HG03066 (cell line): ENCODE measurements at regions not wholly inside any gene's neighbourhood (a gene's known extent, or its start where the extent isn't known, plus 50 kb on each side); places are given as distances from the start of the nearest gene placed in this dataset.
"Not testable (repeated sequence)": the region's sequence is repeated elsewhere in the genome, so short reads cannot be mapped to it uniquely, and the experiment has no call there.

Source experiments
- ATAC-seq: cut with Tn5 transposase; IDR thresholded peaks from one replicate; pipeline ENCODE4 v1.9.1; 2021; ENCODE audit warnings: low read depth; ENCODE audit not compliant: unreplicated experiment

DNA sequence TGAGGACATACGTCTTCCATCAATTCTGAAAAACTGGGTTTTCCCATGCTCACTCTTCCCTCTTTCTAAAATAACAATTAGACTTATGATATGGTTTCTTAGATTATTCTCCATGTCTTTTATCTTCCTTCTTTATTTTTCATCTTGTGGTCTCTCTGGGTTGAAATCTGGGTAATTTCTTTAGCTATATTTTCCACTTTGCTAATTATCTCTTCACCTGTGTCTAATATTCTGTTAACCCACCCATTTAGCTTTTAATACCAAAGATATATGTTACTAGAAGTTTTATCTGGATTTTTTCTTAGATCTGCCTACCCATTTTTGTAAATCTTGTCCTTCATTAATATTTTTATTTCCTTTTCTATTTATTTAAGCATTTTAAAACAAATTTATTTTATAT lies 121.8 kb downstream of the TENT5A start:
- ATAC-seq = no peak

DNA sequence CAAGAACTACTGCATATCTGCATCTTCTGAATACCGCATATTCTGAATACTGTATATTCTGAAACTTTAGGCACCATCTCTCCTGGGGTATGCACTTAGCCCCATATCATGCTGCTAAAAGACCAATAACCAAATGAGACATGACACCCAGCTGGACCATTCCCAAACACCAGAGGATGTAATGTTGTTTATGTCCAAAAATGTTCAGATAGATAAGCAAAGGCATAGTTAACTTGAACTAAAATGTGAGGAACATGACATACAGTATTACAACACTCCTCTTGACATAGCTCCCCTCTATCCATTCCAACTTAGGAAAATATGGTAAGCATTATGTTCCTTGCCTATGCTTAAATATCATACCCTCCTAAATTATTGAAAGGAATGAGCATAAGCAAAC lies 127.3 kb downstream of the TENT5A start:
- no peak for ATAC-seq

DNA sequence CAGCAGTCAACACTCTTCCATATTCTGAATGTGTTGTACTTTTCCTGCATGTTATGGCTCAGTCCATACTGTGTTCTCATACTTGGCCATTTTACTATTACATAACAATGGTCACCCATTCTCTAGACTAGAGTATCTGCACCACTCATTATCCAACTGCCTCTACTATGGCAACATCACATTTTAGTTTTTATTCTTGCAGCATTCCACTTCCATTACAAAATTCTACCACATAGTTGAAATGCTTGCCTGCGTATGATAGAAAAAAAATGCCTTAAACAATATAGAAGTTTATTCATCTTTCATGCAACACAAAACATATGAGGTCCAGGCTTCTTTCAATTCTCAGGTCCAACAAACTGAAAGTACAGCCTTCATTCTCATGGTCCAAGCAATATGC lies 128.0 kb downstream of the TENT5A start:
- no peak for ATAC-seq

DNA sequence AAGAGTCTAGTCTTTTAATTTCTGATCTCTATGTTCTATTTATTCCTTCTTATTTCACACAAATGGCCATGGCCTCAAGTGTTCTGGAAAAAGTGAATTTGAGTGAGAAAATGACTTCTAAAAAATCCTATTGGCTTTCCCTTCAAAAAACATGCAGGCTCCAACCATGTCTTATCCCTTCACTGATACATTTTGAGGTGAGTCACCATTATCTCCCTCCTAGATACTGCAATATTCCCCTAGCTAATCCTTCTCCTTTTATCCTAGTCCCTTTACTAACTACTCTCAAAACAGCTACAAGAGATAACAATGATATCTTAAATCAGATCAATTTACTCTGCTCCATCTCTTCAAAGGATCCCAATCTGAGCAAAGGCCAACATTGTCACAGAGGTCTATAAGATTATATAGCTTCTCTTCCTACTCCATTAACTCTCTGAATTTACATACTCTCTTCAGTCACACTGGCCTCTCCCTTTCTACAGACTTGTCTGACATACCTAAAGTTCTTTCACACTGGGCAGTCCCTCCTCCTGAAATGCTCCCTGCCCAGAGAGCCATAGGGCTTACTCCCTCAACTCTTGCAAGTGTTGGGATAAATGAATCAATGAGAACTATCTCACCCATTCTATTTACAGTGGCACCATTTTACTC lies 129.2 kb downstream of the TENT5A start:
- ATAC-seq = no peak

DNA sequence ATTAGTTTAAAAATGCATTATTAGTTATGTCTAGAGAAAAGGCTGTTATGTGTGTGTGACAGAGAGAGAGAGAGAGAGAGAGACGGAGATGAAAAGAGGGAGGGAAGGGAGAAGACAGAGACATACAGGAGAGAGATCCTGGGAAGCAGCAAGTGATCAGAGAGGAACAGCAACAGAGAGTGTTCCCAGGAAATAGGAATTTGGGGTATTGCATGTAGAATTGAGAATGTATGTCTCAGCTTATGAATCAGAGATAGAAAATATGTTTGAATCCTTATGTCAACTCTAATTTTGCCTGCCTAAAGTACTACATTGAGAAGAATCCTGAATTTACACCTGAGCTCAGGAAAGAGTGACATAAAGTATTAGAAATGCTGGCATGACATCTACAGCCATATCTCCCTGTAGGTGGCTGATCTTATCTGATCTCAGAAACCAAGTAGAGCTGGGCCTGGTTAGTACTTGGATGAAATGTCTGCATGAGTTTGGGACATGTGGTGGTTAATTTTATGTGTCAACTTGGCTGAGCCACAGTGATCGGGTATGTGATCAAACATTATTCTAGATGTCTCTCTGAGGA lies 130.6 kb downstream of the TENT5A start:
- no peak for ATAC-seq

DNA sequence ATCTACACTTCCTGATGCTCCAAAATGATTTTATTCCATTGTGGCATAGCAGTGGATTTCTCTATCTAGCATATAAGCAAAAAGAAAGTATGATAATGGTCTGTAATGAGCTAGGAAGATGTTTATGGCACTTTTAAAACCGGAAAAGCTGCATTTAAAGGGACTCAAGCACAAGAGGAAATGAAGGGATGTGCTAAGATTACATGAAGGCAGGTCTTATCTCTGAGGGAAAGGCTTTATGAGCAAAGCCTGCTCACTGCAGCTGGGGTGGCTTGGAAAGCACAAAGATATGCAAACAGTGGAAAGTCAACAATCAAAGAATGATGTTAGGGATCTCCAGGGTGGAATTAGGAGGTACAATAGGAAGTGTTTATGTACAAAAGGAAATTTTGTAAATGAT lies 138.2 kb downstream of the TENT5A start:
- no peak for ATAC-seq

DNA sequence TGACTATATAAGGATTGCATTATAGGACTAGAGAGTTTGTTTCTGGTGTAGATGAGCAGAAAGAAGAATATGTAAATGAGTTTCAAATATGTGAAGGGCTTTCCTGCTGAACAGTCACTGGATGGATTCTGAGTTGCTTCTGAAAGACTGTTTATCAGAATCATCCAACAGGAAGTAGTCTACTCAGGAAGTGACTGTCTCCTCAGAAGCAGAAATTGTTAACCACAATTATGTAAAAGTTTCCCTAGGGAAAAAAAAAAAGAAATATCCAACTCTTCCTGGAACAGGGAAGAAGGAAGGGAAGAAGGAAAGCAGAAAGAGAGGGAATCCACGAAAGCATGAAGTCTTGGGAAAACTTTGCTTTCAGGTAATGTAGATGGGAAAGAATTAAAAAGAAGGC lies 138.9 kb downstream of the TENT5A start:
- ATAC-seq = no peak

DNA sequence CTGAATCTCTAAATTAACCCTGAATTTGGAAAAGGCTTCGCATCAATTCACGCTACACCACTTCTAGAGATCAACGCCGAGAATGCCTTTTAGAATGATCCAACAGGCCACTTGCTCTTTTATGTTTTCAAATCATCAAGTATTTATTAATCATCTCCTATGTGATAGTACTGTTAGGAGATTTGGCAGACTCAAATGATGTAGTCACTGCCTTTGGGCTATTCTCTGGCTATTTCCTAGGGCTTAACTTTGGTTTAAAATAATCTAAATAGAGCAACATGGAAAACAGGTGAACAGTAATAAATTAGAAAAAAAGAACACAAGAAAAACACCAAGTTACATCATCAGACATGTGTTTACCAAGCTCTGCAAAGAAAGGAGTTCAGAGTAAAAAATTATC lies 140.3 kb downstream of the TENT5A start:
- ATAC-seq = no peak

DNA sequence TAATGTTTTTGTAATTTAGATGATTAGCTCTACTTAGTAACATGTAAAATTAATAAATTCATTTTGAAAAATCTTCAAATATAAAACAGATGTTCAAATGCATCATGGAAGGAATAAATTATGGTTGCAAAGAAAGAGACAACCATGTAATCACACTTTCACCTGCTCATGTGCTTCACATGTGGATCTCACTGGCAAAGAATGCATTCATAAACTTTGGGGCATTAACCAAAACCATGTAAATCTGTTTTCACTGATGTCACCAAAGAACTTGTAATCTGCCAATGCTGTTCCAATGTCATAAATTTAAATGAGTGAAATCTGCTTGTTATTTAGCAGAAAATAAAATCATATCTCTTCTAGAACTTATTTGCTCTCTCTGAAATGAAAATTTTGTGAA lies 142.7 kb downstream of the TENT5A start:
- ATAC-seq = no peak

DNA sequence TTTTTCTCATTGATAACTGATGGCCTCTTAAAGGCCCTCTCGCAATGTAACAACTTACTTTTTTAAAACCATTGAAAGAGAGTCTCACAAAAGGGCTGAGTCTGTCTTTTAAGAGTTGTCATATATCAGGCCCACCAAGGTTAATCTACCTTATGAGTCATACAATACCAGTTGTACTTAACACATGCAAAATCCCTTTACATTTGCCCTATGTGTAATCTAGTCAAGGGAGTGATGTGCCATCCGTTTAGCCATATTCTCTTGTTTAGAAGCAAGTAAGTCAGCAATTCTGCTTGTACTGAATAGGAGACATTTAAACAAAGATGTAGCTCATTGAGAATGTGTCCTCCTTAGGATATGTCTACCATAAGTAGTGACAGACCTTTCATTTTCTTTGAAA lies 143.7 kb downstream of the TENT5A start:
- no peak for ATAC-seq

DNA sequence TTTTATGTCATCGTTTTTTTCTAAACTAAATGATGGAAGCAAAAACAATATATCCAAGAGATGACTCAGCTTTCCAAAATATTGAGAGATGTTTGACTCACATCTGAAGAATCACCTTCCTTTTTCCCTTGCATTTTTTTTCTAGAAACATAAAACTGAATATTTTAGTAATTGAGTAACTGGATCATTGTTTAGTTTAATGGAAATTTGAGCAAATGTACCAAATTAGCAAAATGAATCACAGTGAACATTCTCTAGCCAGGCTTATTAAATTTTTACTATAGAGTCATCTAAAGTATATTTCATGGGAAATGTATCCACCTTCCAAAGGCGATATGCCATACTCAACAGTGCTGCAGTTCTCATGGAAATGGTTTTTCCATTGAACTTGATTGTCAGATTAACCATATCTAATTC lies 145.5 kb downstream of the TENT5A start:
- ATAC-seq = no peak

DNA sequence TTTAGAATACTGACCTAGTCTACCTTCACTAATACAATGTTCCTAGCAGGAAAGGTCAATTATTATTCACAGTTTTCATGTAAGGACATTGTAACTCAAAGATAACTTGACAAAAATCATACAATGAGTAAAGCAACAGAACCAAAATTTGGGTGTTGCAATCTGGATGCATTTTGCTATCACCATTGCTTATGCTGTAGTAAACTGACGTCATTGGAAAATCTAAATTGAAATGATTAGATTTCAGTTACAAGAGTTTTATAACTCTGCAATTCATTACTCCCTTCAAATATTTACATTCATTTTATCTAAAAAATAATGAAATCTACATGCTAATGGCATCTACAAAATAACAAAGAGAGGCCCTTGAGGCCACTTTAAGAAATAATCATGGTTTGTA lies 147.0 kb downstream of the TENT5A start:
- no peak for ATAC-seq

DNA sequence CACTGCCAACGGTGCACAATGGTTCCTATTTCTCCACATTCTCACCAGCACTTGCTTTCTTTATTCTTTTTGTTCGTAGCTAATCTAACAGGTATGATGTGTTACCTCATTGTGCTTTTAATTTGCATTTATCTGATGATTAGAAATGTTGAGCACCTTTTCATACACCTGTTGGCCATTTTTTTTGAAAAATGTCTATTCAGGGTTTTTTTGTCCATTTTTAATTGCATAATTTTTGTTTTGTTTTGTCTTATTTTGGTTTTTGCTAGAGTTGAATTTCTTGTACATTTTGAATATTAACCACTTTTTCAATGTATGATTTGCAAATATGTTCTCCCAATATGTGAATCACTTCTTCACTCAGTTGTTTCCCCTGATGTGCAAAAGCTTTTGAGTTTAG lies 150.6 kb downstream of the TENT5A start:
- no peak for ATAC-seq

DNA sequence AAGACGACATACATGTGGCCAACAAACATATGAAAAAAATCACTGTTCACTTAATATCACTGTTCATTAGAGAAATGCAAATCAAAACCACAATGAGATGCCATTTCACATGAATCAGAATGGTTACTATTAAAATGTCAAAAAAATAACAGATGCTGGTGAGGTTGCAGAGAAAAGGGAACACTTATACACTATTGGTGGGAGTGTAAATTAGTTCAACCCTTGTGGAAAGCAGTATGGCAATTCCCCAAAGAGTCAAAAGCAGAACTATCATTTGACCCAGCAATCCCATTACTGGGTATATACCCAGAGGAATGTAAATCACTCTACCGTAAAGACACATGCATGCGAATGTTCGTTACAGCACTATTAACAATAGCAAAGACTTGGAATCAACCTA lies 152.0 kb downstream of the TENT5A start:
- not testable (repeated sequence) for ATAC-seq

DNA sequence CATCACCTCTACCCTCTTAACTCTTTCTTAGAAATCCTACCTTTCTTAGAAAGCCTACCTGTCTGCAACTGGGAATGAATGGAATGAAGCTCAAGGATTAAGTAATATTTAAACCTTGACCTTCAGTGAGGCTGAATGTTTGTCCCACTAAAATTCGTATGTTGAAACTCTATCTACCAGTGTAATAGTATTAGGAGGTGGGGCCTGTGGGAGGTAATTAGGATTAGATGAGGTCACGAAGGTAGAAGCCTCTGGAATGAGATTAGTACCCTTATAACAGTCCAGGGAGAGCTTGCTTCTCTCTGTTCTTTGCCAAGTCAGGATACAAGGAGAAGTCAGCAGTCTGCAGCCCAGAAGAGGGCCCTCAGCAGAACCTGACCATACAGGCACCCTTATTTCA lies 158.0 kb downstream of the TENT5A start:
- no peak for ATAC-seq

DNA sequence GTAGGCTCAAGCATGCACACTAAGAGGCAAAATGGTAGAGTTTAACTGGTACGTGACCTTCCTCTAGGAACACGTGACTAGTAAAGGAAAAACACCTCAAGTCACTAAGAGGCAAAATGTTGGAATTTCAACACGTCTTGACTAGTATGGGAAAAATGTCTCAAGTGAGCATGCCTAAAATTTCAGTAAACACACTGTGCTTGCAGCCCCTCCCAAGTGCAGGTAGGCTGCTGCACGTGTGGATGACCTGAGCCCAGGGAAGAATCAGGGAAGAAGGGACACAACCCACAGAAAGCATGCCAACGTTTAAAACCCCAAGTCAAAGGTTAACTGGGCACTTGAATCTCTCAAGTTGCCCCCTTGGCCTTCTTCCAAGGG lies 162.2 kb downstream of the TENT5A start:
- no peak for ATAC-seq

DNA sequence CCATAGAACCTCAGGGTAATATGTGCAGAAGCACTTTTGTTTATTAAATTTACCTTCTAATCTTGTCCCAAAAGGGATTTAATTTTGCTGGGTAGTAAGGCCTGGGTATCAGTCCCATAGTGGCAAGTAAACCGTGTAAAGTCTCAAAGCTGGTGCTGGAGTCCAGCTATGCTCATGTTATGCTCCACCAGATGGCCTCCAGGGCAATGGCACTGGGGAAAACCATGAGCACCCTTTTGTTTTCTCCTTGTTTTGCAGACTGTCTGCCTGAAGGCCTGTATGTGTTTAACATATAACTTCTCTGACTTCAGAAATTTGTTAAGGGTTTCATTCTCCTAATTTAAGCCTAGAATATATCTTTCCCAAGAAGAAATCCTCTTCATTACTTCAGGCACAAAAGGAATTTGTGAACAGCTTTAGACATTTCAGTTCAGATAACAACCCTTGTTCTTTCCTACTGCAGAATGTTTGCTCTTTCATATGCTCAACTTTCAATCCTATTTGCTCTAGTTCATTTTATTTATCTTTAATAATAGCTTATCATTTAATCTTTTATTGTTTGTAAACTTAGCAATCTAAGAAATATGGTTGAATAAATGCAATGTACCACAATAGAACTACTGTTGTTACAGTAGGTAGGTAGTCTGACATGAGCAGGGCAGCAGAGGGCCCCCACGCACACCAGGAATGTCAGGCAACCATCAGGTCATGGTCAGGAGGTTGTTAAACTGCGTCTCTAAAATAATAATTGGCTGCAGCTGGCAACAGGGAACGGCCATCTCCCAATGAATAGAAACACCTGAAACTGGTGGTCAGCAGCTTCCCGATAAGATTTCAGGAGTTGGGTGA lies 162.8 kb downstream of the TENT5A start:
- no peak for ATAC-seq

DNA sequence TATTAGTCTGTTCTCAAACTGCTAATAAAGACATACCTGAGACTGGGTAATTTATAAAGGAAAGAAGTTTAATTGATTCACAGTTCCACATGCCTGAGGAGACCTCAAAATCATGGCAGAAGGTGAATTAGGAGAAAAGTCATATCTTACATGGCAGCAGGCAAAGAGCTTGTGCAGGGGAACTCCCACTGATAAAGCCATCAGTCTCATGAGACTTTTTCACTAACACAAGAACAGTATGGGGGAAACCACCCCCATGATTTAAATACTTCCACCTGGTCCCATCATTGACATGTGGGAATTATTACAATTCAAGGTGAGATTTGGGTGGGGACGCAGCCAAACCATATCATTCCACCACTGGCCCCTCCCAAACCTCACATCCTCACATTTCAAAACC lies 166.8 kb downstream of the TENT5A start:
- ATAC-seq = not testable (repeated sequence)

DNA sequence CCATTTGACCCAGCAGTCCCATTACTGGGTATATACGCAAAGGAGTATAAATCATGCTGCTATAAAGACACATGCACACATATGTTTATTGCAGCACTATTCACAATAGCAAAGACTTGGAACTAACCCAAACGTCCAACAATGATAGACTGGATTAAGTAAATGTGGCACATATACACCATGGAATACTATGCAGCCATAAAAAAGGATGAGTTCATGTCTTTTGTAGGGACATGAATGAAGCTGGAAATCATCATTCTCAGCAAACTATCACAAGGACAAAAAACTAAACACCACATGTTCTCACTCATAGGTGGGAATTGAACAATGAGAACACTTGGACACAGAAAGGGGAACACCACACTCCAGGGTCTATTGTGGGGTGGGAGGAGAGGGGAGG lies 168.3 kb downstream of the TENT5A start:
- ATAC-seq = not testable (repeated sequence)

DNA sequence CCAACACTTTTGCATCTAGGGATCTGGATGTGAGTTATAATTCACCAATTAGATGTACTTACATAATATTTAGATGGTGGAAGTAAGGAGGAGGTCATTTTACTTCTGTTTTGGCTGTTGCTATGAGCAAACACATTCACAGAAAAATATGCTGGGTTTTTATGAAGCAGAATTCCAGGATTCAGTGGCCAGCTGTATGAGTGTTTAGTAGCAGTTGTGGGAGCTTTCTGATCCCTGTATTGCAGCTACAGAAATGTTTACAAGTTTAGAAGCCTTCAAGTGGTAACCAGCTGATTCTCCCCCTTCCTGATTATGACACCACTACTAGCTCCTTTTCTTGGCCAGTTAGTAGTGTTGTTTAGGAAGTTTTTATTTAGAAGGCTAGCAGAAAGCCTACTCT lies 177.0 kb downstream of the TENT5A start:
- no peak for ATAC-seq

DNA sequence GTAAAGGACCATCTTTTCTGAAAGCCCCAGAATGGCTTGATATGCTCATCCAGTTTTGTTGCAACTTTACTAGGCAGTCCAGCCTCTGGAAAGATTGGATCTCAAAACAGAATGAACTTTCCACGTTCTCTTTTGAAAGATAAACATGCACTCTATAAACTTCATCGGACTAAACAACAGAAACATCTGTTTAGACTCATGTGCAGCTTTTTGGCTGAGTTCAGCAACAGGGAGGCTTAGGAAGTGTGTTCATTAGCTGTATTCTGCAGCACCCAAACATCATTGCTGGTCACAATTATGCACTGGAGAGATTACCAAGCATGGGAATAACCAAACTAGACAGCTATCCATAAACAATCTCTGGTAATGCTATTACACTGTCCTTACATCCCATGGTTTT lies 180.5 kb downstream of the TENT5A start:
- ATAC-seq = no peak

DNA sequence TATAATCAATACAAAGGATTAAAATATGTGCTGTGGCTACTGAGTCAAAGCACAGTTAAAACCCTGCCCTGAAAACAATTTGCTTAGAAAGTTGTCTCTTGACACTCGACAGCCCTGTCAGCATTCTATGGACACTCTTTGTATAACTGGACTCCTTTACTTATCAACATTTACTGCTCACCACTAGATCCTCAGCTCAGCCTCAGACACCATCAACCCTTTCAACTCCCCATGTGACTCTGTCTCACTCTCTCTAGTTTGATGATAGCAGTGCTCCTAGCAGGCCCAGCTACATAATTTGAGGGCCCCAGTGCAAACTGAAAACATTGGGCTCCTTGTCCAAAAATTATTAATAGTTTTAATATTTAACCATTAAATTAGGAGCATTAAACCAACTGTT lies 181.8 kb downstream of the TENT5A start:
- no peak for ATAC-seq
